ENCODE measurements at regions not wholly inside any gene's neighbourhood (a gene's known extent, or its start where the extent isn't known, plus 50 kb on each side); places are given as distances from the start of the nearest gene placed in this dataset.

DNA sequence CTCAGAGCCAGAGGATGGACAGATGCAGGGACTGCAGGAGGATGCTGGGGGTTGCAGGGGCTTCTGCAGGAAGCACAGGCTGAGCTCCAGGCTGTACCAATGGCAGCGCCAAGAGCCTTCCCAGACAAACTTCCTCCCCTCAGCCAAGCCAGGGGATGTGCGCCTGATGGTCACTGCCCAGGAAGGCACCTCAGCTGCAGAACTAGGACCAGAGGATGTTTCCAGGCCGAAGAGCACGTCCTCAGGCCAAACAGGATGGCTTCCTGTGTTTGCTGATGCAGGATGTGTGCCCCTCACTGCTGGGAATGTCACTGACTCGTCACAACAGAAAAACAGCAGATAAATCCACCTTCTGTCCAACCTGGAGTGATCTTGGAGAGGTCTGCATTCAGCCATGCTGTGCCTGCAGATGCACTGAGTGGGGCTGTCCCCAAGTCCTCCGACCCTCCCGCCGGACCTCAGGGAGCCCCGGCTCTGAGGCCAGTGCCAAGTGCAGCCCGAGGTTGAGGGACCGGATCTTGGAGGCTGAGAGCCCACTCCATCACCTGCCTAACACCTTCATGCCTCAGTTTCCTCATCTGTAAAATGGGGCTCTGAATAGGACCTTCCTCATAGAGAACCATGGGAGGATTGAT is 152.5 kb upstream of the CHST15 start:
- POLR2A ChIA-PET, result no interaction called here
- TF ChIP-seq, protein P1, sequence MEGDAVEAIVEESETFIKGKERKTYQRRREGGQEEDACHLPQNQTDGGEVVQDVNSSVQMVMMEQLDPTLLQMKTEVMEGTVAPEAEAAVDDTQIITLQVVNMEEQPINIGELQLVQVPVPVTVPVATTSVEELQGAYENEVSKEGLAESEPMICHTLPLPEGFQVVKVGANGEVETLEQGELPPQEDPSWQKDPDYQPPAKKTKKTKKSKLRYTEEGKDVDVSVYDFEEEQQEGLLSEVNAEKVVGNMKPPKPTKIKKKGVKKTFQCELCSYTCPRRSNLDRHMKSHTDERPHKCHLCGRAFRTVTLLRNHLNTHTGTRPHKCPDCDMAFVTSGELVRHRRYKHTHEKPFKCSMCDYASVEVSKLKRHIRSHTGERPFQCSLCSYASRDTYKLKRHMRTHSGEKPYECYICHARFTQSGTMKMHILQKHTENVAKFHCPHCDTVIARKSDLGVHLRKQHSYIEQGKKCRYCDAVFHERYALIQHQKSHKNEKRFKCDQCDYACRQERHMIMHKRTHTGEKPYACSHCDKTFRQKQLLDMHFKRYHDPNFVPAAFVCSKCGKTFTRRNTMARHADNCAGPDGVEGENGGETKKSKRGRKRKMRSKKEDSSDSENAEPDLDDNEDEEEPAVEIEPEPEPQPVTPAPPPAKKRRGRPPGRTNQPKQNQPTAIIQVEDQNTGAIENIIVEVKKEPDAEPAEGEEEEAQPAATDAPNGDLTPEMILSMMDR (IDR thresholded peaks at IDR 0.05; ENCODE audit: unreplicated experiment), result no peak
- no peaks in the 10 kb centered on the region for H3K9me3 Mint-ChIP-seq (ENCODE audit: unreplicated experiment)
- DNase-seq (ENCODE audit: unreplicated experiment), result no peak
- BruUV-seq (replicated peaks), result no TSS peak
- intact Hi-C loops (cut with micrococcal nuclease), result no loop called here
- no peaks in the 10 kb centered on the region for H3K4me1 Mint-ChIP-seq (ENCODE audit: insufficient read depth, unreplicated experiment)
- no peaks in the 10 kb centered on the region for H3K27me3 Mint-ChIP-seq (ENCODE audit: insufficient read depth, unreplicated experiment)
- no peaks in the 10 kb centered on the region for H3K36me3 Mint-ChIP-seq (ENCODE audit: insufficient read depth, unreplicated experiment)
- CTCF ChIA-PET, result no interaction called here
- no peak overlapping the region for H3K27ac Mint-ChIP-seq (ENCODE audit: low read depth, unreplicated experiment)
- no peak overlapping the region for H3K4me3 Mint-ChIP-seq (ENCODE audit: unreplicated experiment)

DNA sequence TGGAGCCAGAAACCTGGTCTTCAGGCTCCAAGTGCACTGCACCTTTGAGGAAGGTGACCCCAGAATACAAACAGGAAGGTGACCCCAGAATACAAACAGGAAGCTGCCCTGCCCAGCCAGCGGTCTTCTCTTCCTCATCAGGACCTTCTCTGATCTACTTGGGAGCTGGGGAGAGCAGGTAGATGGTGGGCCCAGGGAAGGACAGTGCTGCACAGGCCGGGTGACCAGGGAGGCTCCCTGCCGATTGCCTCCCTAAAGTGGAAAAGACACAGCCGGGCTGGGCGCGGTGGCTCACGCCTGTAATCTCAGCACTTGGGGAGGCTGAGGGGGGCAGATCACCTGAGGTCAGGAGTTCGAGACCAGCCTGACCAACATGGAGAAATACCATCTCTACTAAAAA is 151.8 kb upstream of the CHST15 start:
- Mint-ChIP-seq H3K4me1 (ENCODE audit: insufficient read depth, unreplicated experiment) (no peaks in the 10 kb centered on the region), H3K27me3 (ENCODE audit: insufficient read depth, unreplicated experiment) (no peaks in the 10 kb centered on the region), H3K27ac (ENCODE audit: low read depth, unreplicated experiment) (no peak overlapping the region), H3K4me3 (ENCODE audit: unreplicated experiment) (no peak overlapping the region), H3K36me3 (ENCODE audit: insufficient read depth, unreplicated experiment) (no peaks in the 10 kb centered on the region), H3K9me3 (ENCODE audit: unreplicated experiment) (no peaks in the 10 kb centered on the region)
- intact Hi-C loops (cut with micrococcal nuclease), result no loop called here
- ChIA-PET POLR2A (no interaction called here), CTCF (no interaction called here)
- TF ChIP-seq, protein P1 (IDR thresholded peaks at IDR 0.05; ENCODE audit: unreplicated experiment), result no peak
- no peak for DNase-seq (ENCODE audit: unreplicated experiment)
- no TSS peak for BruUV-seq (replicated peaks)

DNA sequence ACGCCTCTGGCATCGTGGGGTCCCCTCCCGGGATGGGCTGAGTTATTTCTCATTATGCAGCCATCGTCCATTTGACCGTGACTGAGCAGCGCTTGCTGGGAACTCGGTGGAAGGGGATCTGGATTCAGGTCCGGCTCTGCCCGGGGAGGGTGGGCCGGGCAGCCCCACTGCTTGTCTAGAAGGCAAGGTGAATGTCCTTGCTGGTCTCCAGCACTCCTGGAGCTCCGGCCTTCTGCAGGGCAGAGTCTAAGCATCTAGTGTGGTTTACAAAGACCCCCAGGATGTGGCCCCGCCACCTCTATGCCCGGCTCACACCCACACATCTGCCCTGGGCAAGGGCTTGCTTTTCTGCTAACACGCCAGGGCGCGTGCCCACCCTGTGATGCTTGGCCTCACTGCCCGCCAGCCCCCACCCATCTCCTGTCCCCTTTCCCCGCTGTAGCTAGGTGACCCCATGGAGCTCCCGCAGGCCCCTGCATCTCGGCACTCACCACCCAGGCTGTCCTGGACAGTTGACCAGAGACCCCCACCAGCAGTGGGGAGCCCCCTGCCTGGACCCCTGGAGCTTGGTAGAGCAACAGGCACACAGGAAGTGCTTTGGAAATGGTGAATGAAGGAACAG is 151.0 kb upstream of the CHST15 start:
- ChIA-PET CTCF (no interaction called here), POLR2A (no interaction called here)
- no peak for DNase-seq (ENCODE audit: unreplicated experiment)
- no TSS peak for BruUV-seq (replicated peaks)
- intact Hi-C loops (cut with micrococcal nuclease), result no loop called here
- Mint-ChIP-seq H3K4me3 (ENCODE audit: unreplicated experiment) (no peak overlapping the region), H3K9me3 (ENCODE audit: unreplicated experiment) (no peaks in the 10 kb centered on the region), H3K36me3 (ENCODE audit: insufficient read depth, unreplicated experiment) (no peaks in the 10 kb centered on the region), H3K27me3 (ENCODE audit: insufficient read depth, unreplicated experiment) (no peaks in the 10 kb centered on the region), H3K4me1 (ENCODE audit: insufficient read depth, unreplicated experiment) (peaks cover 6% of the 10 kb centered on the region), H3K27ac (ENCODE audit: low read depth, unreplicated experiment) (no peak overlapping the region)
- TF ChIP-seq, protein P1 (IDR thresholded peaks at IDR 0.05; ENCODE audit: unreplicated experiment), result no peak

DNA sequence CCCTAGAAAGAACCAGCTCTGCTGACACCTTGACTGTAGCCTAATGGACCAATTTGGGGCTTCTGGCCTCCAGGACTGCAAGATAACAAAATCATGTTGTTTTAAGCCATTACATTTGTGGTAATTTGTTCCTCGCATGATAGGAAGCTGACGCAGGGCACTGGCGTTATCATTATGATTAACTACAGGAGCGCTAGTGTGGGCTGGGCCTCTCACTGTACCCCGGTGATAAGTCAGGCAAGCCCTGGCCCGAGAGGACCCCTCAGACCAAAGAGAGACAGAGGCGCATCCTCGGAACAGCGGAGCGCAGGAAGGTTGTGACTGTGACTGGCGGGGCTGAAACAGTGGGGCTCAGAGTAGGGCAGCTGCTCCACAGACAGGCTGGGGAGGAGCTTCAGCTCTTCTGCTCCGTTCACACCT is 150.3 kb upstream of the CHST15 start:
- intact Hi-C loops (cut with micrococcal nuclease), result no loop called here
- peaks cover 6% of the 10 kb centered on the region for H3K4me1 Mint-ChIP-seq (ENCODE audit: insufficient read depth, unreplicated experiment)
- no peak for DNase-seq (ENCODE audit: unreplicated experiment)
- ChIA-PET POLR2A (no interaction called here), CTCF (no interaction called here)
- H3K9me3 Mint-ChIP-seq (ENCODE audit: unreplicated experiment), result no peaks in the 10 kb centered on the region
- no peaks in the 10 kb centered on the region for H3K27me3 Mint-ChIP-seq (ENCODE audit: insufficient read depth, unreplicated experiment)
- BruUV-seq (replicated peaks), result no TSS peak
- no peaks in the 10 kb centered on the region for H3K36me3 Mint-ChIP-seq (ENCODE audit: insufficient read depth, unreplicated experiment)
- no peak overlapping the region for H3K4me3 Mint-ChIP-seq (ENCODE audit: unreplicated experiment)
- TF ChIP-seq, protein P1 (IDR thresholded peaks at IDR 0.05; ENCODE audit: unreplicated experiment), result no peak
- no peak overlapping the region for H3K27ac Mint-ChIP-seq (ENCODE audit: low read depth, unreplicated experiment)

Data from MCF 10A (cell line).